Subcutaneous abdominal adipose tissue (tissue), 5 donors: ENCODE measurements at regions not wholly inside any gene's neighbourhood (a gene's known extent, or its start where the extent isn't known, plus 50 kb on each side); places are given as distances from the start of the nearest gene placed in this dataset.

Experiments
- H3K27ac ChIP-seq: one replicate; pipeline ENCODE4 v1.7.0; 2013; ENCODE audit warnings: low read depth, mild to moderate bottlenecking, inconsistent platforms, low read length, moderate library complexity
- H3K27me3 ChIP-seq, 5 donors: one replicate each; pipeline ENCODE4 v1.7.0; 2013; ENCODE audit warnings: low read length in 5 of 5, inconsistent platforms in 1 of 5; ENCODE audit not compliant: control insufficient read depth in 5 of 5, insufficient read depth in 4 of 5
- H3K36me3 ChIP-seq, 5 donors: one replicate each; pipeline ENCODE4 v1.7.0; 2013; ENCODE audit warnings: low read length in 5 of 5; ENCODE audit not compliant: control insufficient read depth in 5 of 5, insufficient read depth in 5 of 5
- H3K4me1 ChIP-seq, 5 donors: one replicate each; pipeline ENCODE4 v1.7.0; 2013; ENCODE audit warnings: low read length in 5 of 5, mild to moderate bottlenecking in 3 of 5, moderate library complexity in 1 of 5; ENCODE audit not compliant: control insufficient read depth in 5 of 5, insufficient read depth in 5 of 5
- H3K4me3 ChIP-seq, 5 donors: one replicate each; pipeline ENCODE4 v1.7.0; 2013; ENCODE audit warnings: low read length in 5 of 5, low read depth in 1 of 5
- H3K9ac ChIP-seq, 5 donors: one replicate each; pipeline ENCODE4 v1.7.0; 2013; ENCODE audit warnings: low read length in 5 of 5, mild to moderate bottlenecking in 4 of 5, moderate library complexity in 3 of 5
- H3K9me3 ChIP-seq, 5 donors: one replicate each; pipeline ENCODE4 v1.7.0; 2013; ENCODE audit warnings: low read length in 5 of 5; ENCODE audit not compliant: control insufficient read depth in 5 of 5
- donor health status: healthy.
- donor health status: healthy.
- donor health status: healthy.
- donor health status: healthy.
- donor health status: healthy.

DNA sequence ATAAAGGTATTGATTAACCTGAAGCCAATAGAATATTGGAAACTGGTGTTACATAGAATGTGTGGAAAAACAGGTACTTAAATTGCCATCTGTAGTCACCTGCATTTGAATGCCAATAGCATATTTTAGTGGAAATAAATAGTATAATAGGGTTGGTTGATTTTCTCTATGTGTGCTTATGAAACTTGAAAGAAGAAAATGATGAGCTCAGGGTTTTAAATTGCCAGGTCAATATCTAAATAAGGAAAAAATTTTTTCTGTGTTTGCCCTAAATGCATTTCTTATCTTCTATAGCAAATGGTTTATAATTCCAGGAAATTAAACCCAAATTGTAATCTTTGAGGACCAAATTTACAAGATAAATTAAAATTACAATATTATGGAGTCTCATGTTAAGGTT is 626.6 kb downstream of the CDH8 start:
- no peak overlapping the region for H3K27ac ChIP-seq
- no peak overlapping the region for H3K4me3 ChIP-seq
- no peaks in the 10 kb centered on the region for H3K9me3 ChIP-seq
- H3K4me1 ChIP-seq: no peaks in the 10 kb centered on the region
- no peaks in the 10 kb centered on the region for H3K36me3 ChIP-seq
- H3K27me3 ChIP-seq: no peaks in the 10 kb centered on the region
- H3K9ac ChIP-seq: no peak overlapping the region

- H3K27me3 ChIP-seq: no peaks in the 10 kb centered on the region
- no peaks in the 10 kb centered on the region for H3K36me3 ChIP-seq
- no peak overlapping the region for H3K4me3 ChIP-seq
- no peaks in the 10 kb centered on the region for H3K9me3 ChIP-seq
- no peaks in the 10 kb centered on the region for H3K4me1 ChIP-seq
- no peak overlapping the region for H3K9ac ChIP-seq
- H3K27ac ChIP-seq: no peak overlapping the region
Observed at GRCh38 chr16:61403386-61403785, 632.9 kb downstream of the CDH8 start.

DNA sequence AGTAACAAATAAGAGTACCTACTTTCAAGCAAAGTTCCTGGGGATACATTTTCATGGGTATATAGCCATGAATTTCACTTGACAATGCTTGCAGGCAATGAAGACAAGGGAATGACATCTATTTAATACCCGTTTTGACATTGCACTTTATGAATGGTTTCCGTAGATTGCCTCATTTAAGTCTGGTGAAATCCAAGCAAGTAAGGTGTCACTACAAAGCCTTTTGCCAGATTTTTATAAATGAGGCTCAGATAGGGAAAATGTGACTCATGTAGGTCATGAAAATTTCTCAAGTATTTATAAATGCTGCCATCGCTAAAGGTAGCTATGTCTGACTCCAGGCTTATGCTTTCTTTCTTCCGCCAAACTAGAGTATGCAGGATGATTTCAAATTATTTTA is 644.3 kb downstream of the CDH8 start:
- Histone ChIP-seq H3K4me1 (no peaks in the 10 kb centered on the region), H3K4me3 (no peak overlapping the region), H3K27me3 (no peaks in the 10 kb centered on the region), H3K36me3 (no peaks in the 10 kb centered on the region), H3K9me3 (no peaks in the 10 kb centered on the region), H3K9ac (no peak overlapping the region), H3K27ac (no peak overlapping the region)

DNA sequence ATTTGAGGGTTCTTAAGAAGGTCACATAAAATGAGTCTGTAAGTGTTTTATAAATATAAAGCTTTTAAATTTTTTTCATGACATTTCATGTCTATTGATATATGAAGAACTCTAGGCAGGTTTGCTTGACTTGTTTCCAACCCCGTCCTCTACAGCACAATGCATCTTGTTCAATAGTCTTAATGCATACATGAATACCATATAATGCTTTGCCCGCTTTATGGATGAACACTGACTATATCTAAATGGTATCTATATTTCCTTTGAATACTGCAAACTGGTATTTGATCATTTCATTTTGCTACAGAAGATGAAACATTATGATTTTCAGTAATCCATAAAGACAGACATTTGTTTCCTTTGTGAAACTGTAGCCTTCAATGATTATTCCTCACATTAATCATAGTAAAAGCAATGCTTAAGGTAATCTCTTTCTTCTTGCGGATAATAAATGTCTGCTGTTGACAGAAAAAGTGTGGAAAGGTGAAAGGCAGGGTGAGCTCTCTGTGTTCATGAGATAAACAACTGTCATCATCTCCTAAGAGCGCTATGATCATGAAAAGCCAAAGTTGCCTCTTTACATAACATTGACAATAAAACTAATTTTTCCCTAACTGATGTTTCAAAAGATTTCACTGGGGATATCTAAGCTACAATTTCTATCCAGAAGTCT is 645.1 kb downstream of the CDH8 start:
- Histone ChIP-seq H3K9me3 (no peaks in the 10 kb centered on the region), H3K4me1 (no peaks in the 10 kb centered on the region), H3K4me3 (no peak overlapping the region), H3K36me3 (no peaks in the 10 kb centered on the region), H3K27me3 (no peaks in the 10 kb centered on the region), H3K27ac (no peak overlapping the region), H3K9ac (no peak overlapping the region)

- H3K4me1 ChIP-seq: no peaks in the 10 kb centered on the region
- H3K9ac ChIP-seq: no peak overlapping the region
- no peak overlapping the region for H3K4me3 ChIP-seq
- H3K27ac ChIP-seq: no peak overlapping the region
- no peaks in the 10 kb centered on the region for H3K9me3 ChIP-seq
- no peaks in the 10 kb centered on the region for H3K36me3 ChIP-seq
- H3K27me3 ChIP-seq: no peaks in the 10 kb centered on the region
Observed at GRCh38 chr16:61385392-61386071, 650.7 kb downstream of the CDH8 start.

DNA sequence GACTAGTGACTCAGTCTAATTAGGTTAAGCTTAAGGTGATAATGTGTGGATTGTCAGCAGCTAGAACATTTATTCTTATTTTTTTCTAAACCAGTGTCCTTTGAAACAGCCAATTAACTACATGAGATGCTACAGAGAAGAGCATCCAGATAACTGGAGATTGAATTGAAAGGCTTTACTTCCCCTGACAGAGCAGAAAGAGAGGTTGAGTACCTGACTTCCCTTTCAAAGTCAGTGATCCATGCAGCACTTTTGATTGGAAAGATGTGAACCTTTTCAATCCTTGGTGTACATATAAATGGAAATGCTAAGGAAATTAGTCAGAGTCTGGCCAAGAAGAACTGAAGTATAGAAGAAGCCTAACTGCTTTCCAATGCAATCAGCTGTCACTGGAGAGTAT is 653.8 kb downstream of the CDH8 start:
- Histone ChIP-seq H3K27me3 (no peaks in the 10 kb centered on the region), H3K9ac (no peak overlapping the region), H3K9me3 (no peaks in the 10 kb centered on the region), H3K27ac (no peak overlapping the region), H3K36me3 (no peaks in the 10 kb centered on the region), H3K4me1 (no peaks in the 10 kb centered on the region), H3K4me3 (no peak overlapping the region)

DNA sequence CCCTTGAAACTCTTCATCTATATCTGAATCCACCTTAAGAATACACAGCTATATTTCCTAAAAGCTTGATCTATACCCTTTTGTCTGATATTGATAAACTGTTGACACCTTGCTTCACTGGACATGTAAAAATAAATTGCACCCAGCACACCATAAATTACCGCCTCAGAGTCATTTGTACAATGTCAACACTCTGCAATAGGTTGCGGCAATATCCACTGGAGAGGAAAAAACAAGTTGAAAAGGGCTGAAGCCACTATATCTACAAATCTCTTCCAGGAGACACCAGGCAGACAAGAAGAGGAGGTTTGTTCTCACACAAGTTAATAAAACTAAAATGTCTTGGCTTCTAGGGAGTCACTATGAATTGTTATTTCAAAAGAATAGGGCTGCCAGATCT is 656.9 kb downstream of the CDH8 start:
- Histone ChIP-seq H3K9ac (no peak overlapping the region), H3K27me3 (no peaks in the 10 kb centered on the region), H3K4me1 (no peaks in the 10 kb centered on the region), H3K9me3 (no peaks in the 10 kb centered on the region), H3K4me3 (no peak overlapping the region), H3K27ac (no peak overlapping the region), H3K36me3 (no peaks in the 10 kb centered on the region)

GRCh38 chr16:61374071-61374470 is 662.2 kb downstream of the CDH8 start:
- Histone ChIP-seq H3K4me1 (no peaks in the 10 kb centered on the region), H3K9me3 (no peaks in the 10 kb centered on the region), H3K27me3 (no peaks in the 10 kb centered on the region), H3K27ac (no peak overlapping the region), H3K4me3 (no peak overlapping the region), H3K36me3 (no peaks in the 10 kb centered on the region), H3K9ac (no peak overlapping the region)

DNA sequence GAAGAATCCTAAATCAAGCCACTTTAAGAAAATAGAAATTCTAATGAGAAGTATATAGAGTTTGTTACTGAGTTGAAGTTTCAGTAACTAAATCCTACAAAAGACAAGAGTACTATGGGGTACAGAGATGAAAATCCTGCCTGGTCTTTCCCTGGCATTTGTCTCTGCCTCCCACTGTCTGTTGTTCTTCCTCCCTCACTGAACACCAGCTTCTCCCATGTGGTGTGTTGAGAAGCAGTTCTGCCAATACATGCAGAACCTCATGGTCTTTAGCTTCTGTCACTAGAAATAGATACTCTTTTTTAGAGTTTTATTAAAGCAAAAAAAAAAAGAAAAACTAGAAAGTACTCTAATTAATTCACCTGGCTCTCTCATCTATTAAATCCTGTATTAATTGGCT is 664.4 kb downstream of the CDH8 start:
- H3K4me3 ChIP-seq: no peak overlapping the region
- no peaks in the 10 kb centered on the region for H3K9me3 ChIP-seq
- no peak overlapping the region for H3K9ac ChIP-seq
- no peaks in the 10 kb centered on the region for H3K4me1 ChIP-seq
- no peaks in the 10 kb centered on the region for H3K27me3 ChIP-seq
- H3K36me3 ChIP-seq: no peaks in the 10 kb centered on the region
- H3K27ac ChIP-seq: no peak overlapping the region

- H3K9ac ChIP-seq: no peak overlapping the region
- no peak overlapping the region for H3K4me3 ChIP-seq
- no peaks in the 10 kb centered on the region for H3K4me1 ChIP-seq
- no peak overlapping the region for H3K27ac ChIP-seq
- no peaks in the 10 kb centered on the region for H3K27me3 ChIP-seq
- no peaks in the 10 kb centered on the region for H3K9me3 ChIP-seq
- H3K36me3 ChIP-seq: no peaks in the 10 kb centered on the region
Observed at GRCh38 chr16:61371388-61371787, 664.9 kb downstream of the CDH8 start.
